ENCODE measurements at regions not wholly inside any gene's neighbourhood (a gene's known extent, or its start where the extent isn't known, plus 50 kb on each side); places are given as distances from the start of the nearest gene placed in this dataset.

GRCh38 chr13:106337096-106337850 lies 198.2 kb downstream of the EFNB2 start:
- peaks cover 0 to 5% (median 4%) of the 10 kb centered on the region in 4 donors for H3K9me3 ChIP-seq
- no peaks in the 10 kb centered on the region for H3K27me3 ChIP-seq
- no peaks in the 10 kb centered on the region for H3K36me3 ChIP-seq
- H3K4me3 ChIP-seq: no peak overlapping the region
- DNase-seq: no peak
- intact Hi-C loops (cut with DNase I): no loop called here
- no peak overlapping the region for H3K27ac ChIP-seq
- WGBS, 2 donors: 79 to 82% methylated on average over 7 of the region's 7 CpGs
- TF ChIP-seq EP300 (IDR thresholded peaks at IDR 0.05) (no peak), POLR2AphosphoS5 (IDR thresholded peaks at IDR 0.05) (no peak), CTCF (IDR thresholded peaks at IDR 0.05) (no peak), POLR2A (IDR thresholded peaks at IDR 0.05) (no peak)
- H3K4me1 ChIP-seq: no peaks in the 10 kb centered on the region

- 86 to 94% methylated on average over 7 of the region's 7 CpGs for WGBS, 2 donors
- H3K27ac ChIP-seq: no peak overlapping the region
- no peak overlapping the region for H3K4me3 ChIP-seq
- intact Hi-C loops (cut with DNase I): no loop called here
- H3K36me3 ChIP-seq: no peaks in the 10 kb centered on the region
- peaks cover 0 to 5% (median 4%) of the 10 kb centered on the region in 4 donors for H3K9me3 ChIP-seq
- H3K27me3 ChIP-seq: no peaks in the 10 kb centered on the region
- TF ChIP-seq EP300 (IDR thresholded peaks at IDR 0.05) (no peak), POLR2A (IDR thresholded peaks at IDR 0.05) (no peak), CTCF (IDR thresholded peaks at IDR 0.05) (no peak), POLR2AphosphoS5 (IDR thresholded peaks at IDR 0.05) (no peak)
- no peaks in the 10 kb centered on the region for H3K4me1 ChIP-seq
- DNase-seq: no peak
These were observed 198.8 kb downstream of the EFNB2 start for GRCh38 chr13:106336668-106337067.

- H3K27me3 ChIP-seq: no peaks in the 10 kb centered on the region
- H3K4me1 ChIP-seq: no peaks in the 10 kb centered on the region
- no peak overlapping the region for H3K27ac ChIP-seq
- no peaks in the 10 kb centered on the region for H3K36me3 ChIP-seq
- intact Hi-C loops (cut with DNase I): no loop called here
- DNase-seq: no peak
- H3K4me3 ChIP-seq: no peak overlapping the region
- H3K9me3 ChIP-seq: no peaks in the 10 kb centered on the region
- WGBS, 2 donors: 89 to 95% methylated on average over 4 of the region's 4 CpGs
- no peak for TF ChIP-seq POLR2AphosphoS5 (IDR thresholded peaks at IDR 0.05)
These were observed 202.8 kb downstream of the EFNB2 start for GRCh38 chr13:106332621-106333020.

- no peak overlapping the region for H3K27ac ChIP-seq
- WGBS, 2 donors: 62 to 88% methylated on average over 4 of the region's 4 CpGs
- TF ChIP-seq CTCF (IDR thresholded peaks at IDR 0.05) (no peak), POLR2A (IDR thresholded peaks at IDR 0.05) (no peak), EP300 (IDR thresholded peaks at IDR 0.05) (no peak), POLR2AphosphoS5 (IDR thresholded peaks at IDR 0.05) (no peak)
- intact Hi-C loops (cut with DNase I): no loop called here
- no peaks in the 10 kb centered on the region for H3K4me1 ChIP-seq
- H3K27me3 ChIP-seq: no peaks in the 10 kb centered on the region
- no peak overlapping the region for H3K4me3 ChIP-seq
- no peak for DNase-seq
- H3K36me3 ChIP-seq: no peaks in the 10 kb centered on the region
- H3K9me3 ChIP-seq: no peaks in the 10 kb centered on the region
These were observed 204.3 kb downstream of the EFNB2 start for GRCh38 chr13:106331116-106331515.

GRCh38 chr13:106329941-106330340 lies 205.5 kb downstream of the EFNB2 start:
- DNase-seq: no peak
- Histone ChIP-seq H3K4me3 (no peak overlapping the region), H3K27me3 (no peaks in the 10 kb centered on the region), H3K27ac (no peak overlapping the region), H3K4me1 (no peaks in the 10 kb centered on the region), H3K9me3 (no peaks in the 10 kb centered on the region), H3K36me3 (no peaks in the 10 kb centered on the region)
- intact Hi-C loops (cut with DNase I): no loop called here
- 17 to 56% methylated on average over 5 of the region's 5 CpGs for WGBS, 2 donors
- TF ChIP-seq EP300 (IDR thresholded peaks at IDR 0.05) (no peak), POLR2AphosphoS5 (IDR thresholded peaks at IDR 0.05) (no peak), CTCF (IDR thresholded peaks at IDR 0.05) (no peak), POLR2A (IDR thresholded peaks at IDR 0.05) (no peak)
